OCI-LY7 (cell line): ENCODE measurements at regions not wholly inside any gene's neighbourhood (a gene's known extent, or its start where the extent isn't known, plus 50 kb on each side); places are given as distances from the start of the nearest gene placed in this dataset.

ENCODE experiments used
- EZH2phosphoT487 ChIP-seq: fragments of 200-600 bp; sonication (generic); IDR thresholded peaks from 2 replicates; pipeline ENCODE4 v1.6.1; 2018; ENCODE audit warnings: low read depth, borderline replicate concordance, mild to moderate bottlenecking, mixed run types, antibody characterized with exemption, low read length, moderate library complexity, mixed read lengths
- TF ChIP-seq, protein P1 (sequence below): fragments of 200-600 bp; sonication (generic); conservative IDR thresholded peaks from 2 replicates; pipeline ENCODE4 v1.5.1; 2014; ENCODE audit warnings: mild to moderate bottlenecking, antibody characterized with exemption, low read length, moderate library complexity, mixed read lengths

DNA sequence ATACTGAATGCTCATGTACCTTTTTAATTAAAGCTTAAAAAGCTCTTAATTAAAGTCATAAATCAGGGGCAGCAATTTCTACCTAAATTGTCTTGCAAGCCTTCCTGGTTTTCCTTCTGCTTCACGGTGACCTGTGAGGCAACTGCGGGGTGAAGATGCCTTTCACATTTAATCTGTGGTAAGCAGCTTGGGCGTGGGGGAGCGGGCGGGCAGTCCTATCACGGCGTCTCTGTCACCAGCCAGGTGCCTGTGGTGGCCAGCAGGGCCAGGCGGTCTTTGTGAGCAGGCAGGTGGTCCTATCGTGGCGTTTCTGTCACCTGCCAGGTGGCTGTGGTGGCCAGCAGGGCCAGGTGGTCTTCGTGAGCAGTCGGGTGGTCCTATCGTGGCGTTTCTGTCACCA lies 269.2 kb upstream of the PPP2R2D start:
- TF ChIP-seq, protein P1, sequence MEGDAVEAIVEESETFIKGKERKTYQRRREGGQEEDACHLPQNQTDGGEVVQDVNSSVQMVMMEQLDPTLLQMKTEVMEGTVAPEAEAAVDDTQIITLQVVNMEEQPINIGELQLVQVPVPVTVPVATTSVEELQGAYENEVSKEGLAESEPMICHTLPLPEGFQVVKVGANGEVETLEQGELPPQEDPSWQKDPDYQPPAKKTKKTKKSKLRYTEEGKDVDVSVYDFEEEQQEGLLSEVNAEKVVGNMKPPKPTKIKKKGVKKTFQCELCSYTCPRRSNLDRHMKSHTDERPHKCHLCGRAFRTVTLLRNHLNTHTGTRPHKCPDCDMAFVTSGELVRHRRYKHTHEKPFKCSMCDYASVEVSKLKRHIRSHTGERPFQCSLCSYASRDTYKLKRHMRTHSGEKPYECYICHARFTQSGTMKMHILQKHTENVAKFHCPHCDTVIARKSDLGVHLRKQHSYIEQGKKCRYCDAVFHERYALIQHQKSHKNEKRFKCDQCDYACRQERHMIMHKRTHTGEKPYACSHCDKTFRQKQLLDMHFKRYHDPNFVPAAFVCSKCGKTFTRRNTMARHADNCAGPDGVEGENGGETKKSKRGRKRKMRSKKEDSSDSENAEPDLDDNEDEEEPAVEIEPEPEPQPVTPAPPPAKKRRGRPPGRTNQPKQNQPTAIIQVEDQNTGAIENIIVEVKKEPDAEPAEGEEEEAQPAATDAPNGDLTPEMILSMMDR = no peak
- TF ChIP-seq EZH2phosphoT487 = no peak
